HG02840 (cell line): ENCODE measurements at regions not wholly inside any gene's neighbourhood (a gene's known extent, or its start where the extent isn't known, plus 50 kb on each side); places are given as distances from the start of the nearest gene placed in this dataset.

ENCODE experiments used
- ATAC-seq: cut with Tn5 transposase; IDR thresholded peaks from one replicate; pipeline ENCODE4 v1.9.1; 2021; ENCODE audit warnings: mild to moderate bottlenecking, moderate library complexity, moderate number of reproducible peaks; ENCODE audit not compliant: unreplicated experiment, low FRiP score

DNA sequence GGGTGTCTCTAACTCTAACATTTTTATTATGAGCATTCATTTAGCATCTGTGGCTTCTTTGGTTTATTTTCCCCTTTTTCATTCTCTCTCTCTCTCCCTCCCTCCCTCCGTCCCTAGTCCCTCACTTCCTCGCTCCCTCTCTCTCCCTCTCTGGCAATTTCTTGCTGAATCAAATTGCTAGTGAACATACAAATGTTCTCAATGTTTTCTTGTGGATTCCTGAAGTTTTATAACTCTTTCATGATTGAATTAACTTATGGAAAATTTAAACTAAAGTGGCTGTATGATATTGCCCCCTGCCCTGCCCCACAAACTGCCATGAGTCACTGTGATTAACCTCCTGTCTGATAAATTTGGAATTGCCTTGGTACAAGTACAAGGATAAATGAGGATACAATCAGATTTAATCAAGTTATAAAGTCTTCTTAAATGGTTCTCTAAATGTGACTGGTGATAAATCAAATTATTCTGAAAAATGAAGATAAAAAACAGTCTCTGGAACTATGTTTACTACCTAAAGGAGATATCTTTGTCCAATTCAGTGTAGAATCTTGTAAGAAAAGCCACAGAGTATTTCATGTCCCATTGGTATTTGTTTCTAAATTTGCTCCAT, 143.0 kb upstream of the PDGFD start:
- no peak for ATAC-seq

DNA sequence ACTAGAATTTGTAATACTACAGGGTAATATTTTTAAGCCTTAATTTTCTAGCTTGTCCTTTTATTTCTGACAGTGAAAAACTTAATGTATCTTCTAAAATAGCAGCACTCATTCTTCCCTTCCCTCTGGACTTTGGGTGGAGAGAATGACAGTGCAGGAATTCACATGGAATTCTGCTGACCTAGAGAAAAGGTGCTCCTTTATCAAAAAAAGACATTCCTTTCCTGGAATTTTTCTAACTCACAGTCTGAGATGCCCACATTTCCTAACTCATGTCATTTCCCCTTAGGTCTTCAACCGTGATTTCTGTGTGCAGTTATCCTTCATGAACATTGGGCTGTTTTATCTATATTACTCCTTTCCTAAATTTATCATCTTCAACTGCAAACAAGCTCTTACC, 137.8 kb upstream of the PDGFD start:
- no peak for ATAC-seq

DNA sequence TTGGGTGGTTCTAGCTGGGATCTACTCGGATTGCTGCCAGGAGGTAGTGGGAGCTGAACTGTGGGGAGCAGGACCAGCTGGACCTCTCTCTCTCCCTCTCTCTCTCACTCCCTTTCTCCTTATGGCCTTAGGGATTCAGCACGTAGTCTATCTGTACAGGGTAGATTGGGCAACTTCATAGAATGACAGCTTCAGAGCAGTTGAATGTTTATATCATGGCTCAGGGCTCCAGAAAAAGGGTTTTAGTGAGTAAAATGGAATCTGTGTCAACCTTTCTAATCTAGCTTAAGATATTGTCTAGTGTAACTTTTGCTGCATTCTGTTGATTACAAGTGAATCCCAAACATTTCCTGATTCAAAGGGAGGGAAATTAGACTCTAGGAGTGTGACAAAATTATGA, 127.7 kb upstream of the PDGFD start:
- no peak for ATAC-seq

DNA sequence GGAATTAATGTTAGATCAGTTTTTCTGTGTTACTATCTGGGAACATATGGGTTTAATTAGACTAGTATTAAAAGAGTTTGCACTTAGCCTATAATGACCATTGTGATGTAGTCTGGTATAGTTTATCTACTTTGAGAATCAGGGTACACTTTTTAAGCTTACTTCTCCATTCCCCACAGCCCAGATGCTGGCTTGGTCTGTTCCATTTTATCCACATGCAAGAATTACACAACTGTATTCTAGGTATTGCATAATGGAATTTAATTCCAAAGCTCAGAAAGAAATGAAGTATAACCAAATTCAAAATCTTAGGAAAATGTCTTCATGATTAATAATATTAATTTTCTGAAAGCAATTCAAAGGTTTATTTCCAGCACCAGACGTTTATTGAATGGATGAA, 122.2 kb upstream of the PDGFD start:
- no peak for ATAC-seq

DNA sequence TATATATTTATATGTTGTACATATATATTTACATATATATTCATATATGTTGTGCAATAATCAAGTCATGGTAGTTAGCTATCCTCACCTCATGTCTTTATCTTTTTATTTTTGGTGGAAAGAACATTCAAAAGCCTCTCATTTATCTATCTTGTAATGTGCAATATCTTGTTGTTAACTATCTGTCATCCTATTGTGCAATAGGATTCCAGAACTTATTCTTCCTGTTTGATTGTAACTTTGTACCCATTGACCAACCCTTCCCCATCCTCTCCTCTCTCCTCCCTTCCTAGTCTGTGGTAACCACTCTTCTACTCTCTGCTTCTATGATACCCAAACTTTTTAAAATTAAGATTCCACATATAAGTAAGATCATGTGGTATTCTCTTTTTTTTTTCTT, 115.6 kb upstream of the PDGFD start:
- ATAC-seq, result no peak

DNA sequence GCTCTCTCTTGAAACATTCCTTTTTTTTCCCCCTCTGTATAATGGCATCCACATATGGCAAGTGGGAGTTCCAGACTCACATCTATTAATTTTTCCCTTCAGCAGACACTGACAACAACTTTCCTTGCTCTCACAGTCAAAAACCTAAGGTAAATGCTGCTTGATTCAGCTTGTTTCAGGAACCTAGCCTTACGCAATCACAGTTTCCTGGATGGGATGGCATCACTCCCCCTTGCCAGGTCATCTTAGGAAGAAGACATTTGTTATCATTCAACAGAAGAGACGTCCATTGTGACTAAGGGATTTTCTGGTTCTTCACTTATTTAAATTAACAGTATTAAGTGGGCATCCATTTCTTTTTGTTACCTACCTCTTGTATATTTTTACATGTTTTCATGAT, 112.0 kb upstream of the PDGFD start:
- ATAC-seq, result no peak

DNA sequence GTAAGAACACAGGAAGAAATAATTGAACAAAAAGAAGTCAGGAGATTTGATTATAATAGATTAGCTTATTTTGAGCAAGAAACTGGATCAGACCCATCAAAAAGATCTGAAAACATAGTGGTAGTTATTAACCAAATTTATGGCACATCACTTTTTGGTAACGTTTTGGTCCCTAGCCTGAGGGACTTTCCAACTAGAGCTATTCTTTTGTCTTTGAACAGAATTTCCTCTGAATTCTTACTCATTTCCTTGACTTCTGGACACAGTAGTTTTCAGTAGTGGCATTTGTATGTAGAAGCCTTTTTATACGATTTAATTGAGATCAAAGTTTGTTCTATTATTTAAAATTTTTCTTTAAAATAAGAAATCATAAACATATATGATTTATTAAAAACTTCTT, 96.5 kb upstream of the PDGFD start:
- ATAC-seq, result no peak

DNA sequence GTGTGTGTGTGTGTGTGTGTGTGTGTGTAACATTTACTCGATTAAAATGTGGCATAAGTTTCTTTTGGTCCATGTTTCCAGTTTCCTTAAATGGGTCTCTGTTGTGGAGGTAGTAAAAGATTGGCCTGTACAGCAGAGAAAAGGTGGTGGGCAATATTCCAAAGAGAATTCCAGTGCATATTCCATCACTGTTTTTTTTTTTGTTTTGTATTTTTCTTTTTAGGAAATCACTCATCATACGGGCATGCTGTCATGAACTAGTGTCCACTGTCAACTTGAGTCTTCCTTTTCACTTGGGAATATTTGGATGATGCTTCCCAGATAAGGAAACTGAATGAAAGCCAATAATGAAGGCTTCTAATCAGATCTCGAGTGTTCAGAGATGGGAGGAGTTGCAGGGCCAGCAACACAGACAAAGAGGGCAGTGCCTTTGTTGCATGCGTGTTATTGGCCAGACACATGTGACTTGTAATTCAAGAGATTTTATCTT, 95.2 kb upstream of the PDGFD start:
- ATAC-seq, result no peak

DNA sequence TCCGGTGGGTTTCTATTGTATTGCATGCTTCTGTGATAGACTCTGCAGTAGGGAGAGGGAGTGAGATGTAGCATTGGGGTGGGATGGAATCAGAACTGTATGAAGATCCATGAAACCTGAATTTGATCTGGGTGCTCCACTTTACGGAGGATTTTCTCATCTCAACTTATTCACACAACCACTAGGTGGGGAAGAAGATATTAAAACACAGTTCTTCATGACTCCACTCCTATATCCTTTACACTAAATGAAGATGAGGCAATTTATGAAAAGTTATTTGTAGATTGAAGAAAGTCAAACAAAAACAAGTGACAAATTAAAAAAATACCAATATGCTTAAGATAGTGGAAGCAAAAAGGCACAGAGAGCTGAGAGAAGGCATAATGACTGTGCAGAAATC, 92.6 kb upstream of the PDGFD start:
- no peak for ATAC-seq

DNA sequence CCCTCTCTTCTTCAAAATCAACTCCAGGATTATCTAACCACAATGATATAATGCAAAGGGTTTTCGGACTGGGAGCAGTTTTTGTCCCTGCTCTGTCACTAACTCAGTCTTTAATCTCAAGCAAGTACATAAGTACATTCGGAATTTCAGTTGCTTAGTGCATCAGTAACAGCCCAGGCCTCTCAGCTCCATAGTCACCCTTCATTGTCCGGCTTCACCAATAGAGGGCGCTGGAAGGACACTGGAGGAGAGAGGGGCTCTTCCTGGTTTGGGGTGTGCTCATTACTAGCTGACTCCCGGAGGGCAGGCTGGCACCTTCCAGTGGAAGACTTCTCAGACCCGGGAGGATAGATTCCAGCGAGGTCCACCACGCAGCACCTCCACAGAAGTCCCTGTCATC, 90.4 kb upstream of the PDGFD start:
- ATAC-seq, result no peak

DNA sequence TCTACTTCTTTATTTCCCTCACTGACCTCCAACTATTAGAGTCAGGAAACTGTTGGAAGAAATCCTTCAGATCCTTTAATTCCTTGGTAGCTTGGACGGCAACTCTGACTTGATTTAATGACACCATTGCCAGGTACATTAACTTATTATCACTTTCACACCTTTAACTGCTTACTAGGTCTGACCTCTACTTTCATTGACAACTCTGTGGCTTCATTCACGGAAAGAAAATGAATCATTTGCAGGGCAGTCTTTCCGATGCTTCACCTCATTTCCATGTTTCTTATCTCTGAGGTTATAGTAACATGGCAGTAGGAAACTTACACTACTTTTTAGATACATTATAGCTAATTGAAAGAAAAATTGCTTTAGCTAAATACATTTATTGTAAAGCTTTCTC, 82.6 kb upstream of the PDGFD start:
- ATAC-seq, result no peak

DNA sequence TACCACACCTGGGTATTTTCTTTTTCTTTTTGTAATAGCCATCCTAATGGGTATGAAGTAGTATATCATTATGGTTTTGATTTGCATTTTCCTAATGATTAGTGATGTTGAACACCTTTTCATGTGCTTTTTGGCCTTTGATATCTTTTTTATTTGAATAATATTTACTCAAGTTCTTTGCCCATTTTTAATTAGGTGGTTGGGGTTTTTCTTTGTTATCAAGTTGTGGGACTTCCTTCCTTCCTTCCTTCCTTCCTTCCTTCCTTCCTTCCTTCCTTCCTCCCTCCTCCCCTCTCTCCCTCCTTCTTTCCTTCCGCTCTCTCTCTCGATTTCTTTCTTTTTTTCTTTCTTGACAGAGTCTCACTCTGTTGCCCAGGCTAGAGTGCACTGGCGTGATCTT, 75.0 kb upstream of the PDGFD start:
- ATAC-seq, result no peak

DNA sequence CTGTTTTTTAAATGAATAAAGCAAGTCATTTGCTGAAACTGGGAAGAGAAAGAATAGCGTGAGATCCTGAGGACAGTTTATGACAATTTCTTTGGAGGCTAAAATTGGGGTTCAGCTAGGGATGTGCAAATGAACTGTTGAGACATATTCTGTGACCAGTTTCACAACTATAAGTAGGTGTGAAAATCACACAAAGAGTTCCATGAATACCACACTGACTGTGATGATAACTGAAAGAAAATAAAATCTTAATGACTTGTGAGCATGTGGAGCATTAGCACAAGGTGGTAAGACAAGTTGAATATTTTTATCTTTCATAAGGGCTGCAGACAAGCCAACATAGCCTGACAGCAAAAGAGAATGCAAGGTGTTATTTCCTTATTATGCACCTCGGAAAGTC, 61.1 kb upstream of the PDGFD start:
- ATAC-seq, result no peak

DNA sequence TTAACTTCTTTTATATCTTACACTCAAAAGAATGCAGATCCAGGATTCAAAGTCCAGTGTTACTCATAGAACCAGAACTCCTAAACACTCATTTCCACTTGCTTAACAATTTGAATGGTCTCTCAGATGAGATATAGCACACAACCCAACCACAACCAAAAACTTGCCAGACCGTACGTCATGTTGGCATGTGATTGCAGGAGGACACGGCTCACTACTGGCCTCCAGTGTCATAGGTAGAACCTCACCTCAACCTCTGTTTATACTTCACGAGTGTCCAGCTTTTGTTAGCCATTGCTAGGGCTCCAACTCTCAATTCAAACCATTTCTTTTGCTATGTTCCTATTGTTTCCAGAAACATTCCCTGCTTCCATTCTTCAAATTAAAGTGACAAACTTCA, 58.5 kb upstream of the PDGFD start:
- ATAC-seq, result no peak

DNA sequence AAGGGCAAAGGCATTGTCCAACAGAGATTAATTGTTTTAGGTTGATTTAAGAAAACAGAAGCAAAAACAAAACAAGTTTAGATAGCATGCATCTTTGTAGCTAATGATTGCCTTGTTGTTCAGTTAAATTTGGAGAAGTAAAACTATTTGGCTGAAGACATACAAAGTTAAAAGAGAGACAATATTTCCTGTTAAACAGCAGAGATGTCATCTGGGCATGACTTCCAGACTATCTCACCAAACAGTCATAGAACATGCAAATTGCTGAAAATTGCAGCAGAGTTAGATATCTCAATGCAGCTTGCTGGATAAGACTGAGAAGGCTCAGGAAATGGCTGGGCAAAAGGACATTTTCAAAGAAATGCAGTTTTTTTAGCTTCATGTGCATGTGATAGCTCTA, 57.5 kb upstream of the PDGFD start:
- no peak for ATAC-seq

DNA sequence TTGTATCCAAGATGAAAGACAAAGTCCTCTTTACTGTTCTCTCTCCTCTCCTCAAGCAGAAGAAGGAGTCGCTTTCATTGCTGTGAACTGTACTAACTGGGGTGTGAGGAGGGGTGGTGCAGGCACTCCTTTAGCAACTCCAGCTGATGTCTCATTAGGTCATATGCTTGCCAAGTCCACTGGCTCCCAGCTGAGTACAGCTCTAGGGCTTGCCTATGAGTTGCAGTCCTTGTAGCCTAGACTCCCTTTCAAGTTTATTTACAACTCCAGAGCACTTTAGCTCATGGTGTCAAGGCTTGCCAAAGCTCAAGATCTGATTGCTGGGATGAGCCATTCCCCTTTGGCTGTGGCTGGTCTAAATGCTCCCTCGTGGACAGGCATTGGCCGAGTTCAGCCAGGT, 55.1 kb upstream of the PDGFD start:
- no peak for ATAC-seq

DNA sequence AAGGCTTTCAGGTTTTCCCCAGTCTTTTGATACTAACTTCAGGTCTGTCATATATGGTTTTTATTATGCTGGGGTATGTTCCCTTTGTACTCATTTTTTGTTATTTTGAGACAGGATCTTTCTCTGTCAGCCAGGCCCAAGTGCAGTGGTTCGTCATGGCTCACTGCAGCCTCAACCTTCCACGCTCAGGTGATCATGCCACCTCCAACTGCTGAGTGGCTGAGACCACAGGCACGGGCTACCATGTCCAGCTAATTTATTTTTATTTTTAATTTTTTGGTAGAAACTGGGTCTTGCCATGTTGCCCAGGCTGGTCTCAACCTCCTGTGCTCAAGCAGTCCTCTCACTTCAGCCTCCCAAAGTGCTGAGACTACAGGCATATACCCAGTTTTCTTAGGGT, 50.6 kb upstream of the PDGFD start:
- ATAC-seq, result no peak
